PFSK-1 (cell line): ENCODE measurements at regions not wholly inside any gene's neighbourhood (a gene's known extent, or its start where the extent isn't known, plus 50 kb on each side); places are given as distances from the start of the nearest gene placed in this dataset.

Experiments used
- FOXP2 ChIP-seq: optimal IDR thresholded peaks from 2 replicates; pipeline ENCODE3; 2011; ENCODE audit warnings: borderline replicate concordance, control low read depth, inconsistent platforms; ENCODE audit not compliant: insufficient read depth; ENCODE audit errors: extremely low read length, extremely low read depth
- POLR2AphosphoS5 ChIP-seq: IDR thresholded peaks from 2 replicates; pipeline ENCODE4 v1.6.1; 2012; ENCODE audit warnings: low read depth, mild to moderate bottlenecking, control low read depth, low read length, moderate library complexity
- REST ChIP-seq, 2 experiments: IDR thresholded peaks; 2 replicates each; pipeline versions ENCODE4 v1.6.1 to v1.8.0; 2011 to 2012; ENCODE audit warnings: low read depth in 2 of 2, low read length in 2 of 2, control low read depth in 1 of 2, inconsistent platforms in 1 of 2, mild to moderate bottlenecking in 1 of 2, moderate library complexity in 1 of 2; ENCODE audit not compliant: insufficient read depth in 1 of 2
- SIN3A ChIP-seq: IDR thresholded peaks from 2 replicates; pipeline ENCODE4 v1.6.1; 2012; ENCODE audit warnings: mild to moderate bottlenecking, low read length, moderate library complexity, borderline replicate concordance; ENCODE audit not compliant: insufficient read depth
- TAF1 ChIP-seq: IDR thresholded peaks from 2 replicates; pipeline ENCODE4 v1.6.1; 2012; ENCODE audit warnings: low read length, control low read depth, borderline replicate concordance; ENCODE audit not compliant: insufficient read depth

- TF ChIP-seq REST (IDR thresholded peaks at IDR 0.05; ENCODE audit: insufficient read depth in 1 of 2, low read depth in 2 of 2, low read length in 2 of 2) (no peak), POLR2AphosphoS5 (no peak), TAF1 (no peak), SIN3A (no peak), FOXP2 (no peak)
Measured at GRCh38 chr5:135706474-135706873, 127.7 kb upstream of the CXCL14 start.

- TF ChIP-seq TAF1 = no peak
- TF ChIP-seq FOXP2 = no peak
- no peak for TF ChIP-seq POLR2AphosphoS5
- no peak for TF ChIP-seq REST (IDR thresholded peaks at IDR 0.05; ENCODE audit: insufficient read depth in 1 of 2, low read depth in 2 of 2, low read length in 2 of 2)
- TF ChIP-seq SIN3A = no peak
Measured at GRCh38 chr5:135705941-135706466, 127.2 kb upstream of the CXCL14 start.

- no peak for TF ChIP-seq POLR2AphosphoS5
- no peak for TF ChIP-seq SIN3A
- TF ChIP-seq FOXP2 = no peak
- TF ChIP-seq REST (IDR thresholded peaks at IDR 0.05; ENCODE audit: insufficient read depth in 1 of 2, low read depth in 2 of 2, low read length in 2 of 2) = no peak
- no peak for TF ChIP-seq TAF1
Measured at GRCh38 chr5:135705141-135705631, 126.4 kb upstream of the CXCL14 start.

GRCh38 chr5:135704616-135705015 is 125.8 kb upstream of the CXCL14 start:
- TF ChIP-seq POLR2AphosphoS5 (no peak), SIN3A (no peak), FOXP2 (no peak), REST (IDR thresholded peaks at IDR 0.05; ENCODE audit: insufficient read depth in 1 of 2, low read depth in 2 of 2, low read length in 2 of 2) (no peak), TAF1 (no peak)

- TF ChIP-seq SIN3A (no peak), TAF1 (no peak), POLR2AphosphoS5 (no peak), REST (IDR thresholded peaks at IDR 0.05; ENCODE audit: insufficient read depth in 1 of 2, low read depth in 2 of 2, low read length in 2 of 2) (no peak), FOXP2 (no peak)
Measured at GRCh38 chr5:135703016-135703550, 124.3 kb upstream of the CXCL14 start.
